Endothelial cell of umbilical vein (primary cell): ENCODE measurements at regions not wholly inside any gene's neighbourhood (a gene's known extent, or its start where the extent isn't known, plus 50 kb on each side); places are given as distances from the start of the nearest gene placed in this dataset.

Experiments used
- BruUV-seq: library from RNA; stranded (reverse); fragments of 400-500 nt; replicated peaks from 2 replicates; lab custom pipeline; 2021; lab: Mats Ljungman, UMichigan
- CTCF ChIA-PET: fragments of 300-600, 350-600 bp; sonication (Branson Sonifier 250); formaldehyde crosslinking; loops from one replicate; lab custom pipeline; 2021; ENCODE audit warnings: antibody characterized with exemption, inconsistent platforms; lab: Charles Lee
- POLR2A ChIA-PET: fragments of 300-600, 350-600 bp; sonication (Branson Sonifier 250); formaldehyde crosslinking; loops from one replicate; lab custom pipeline; 2021; ENCODE audit warnings: antibody characterized with exemption, inconsistent platforms; lab: Charles Lee
- DNase-seq: peaks from one replicate; pipeline ENCODE4 v3.0.0-alpha.2; 2011; ENCODE audit warnings: low read depth, low spot score
- FAIRE-seq: peaks from 2 replicates; lab custom pipeline; 2011; peaks lifted over from hg19 to GRCh38; lab: Jason Lieb, UNC
- H2AFZ ChIP-seq: 2 replicates; pipeline ENCODE4 v1.6.0; 2012; ENCODE audit warnings: low read depth, low read length, control low read depth, inconsistent platforms
- H3K27ac ChIP-seq: 2 replicates; pipeline ENCODE4 v1.5.1; 2011; ENCODE audit warnings: low read depth, mild to moderate bottlenecking, control low read depth, low read length, moderate library complexity; ENCODE audit not compliant: insufficient read depth
- H3K27me3 ChIP-seq, 2 experiments: 2 replicates each; pipeline versions ENCODE4 v1.6.0 to v1.6.1; 2011; ENCODE audit warnings: low read length in 2 of 2, mixed read lengths in 1 of 2; ENCODE audit not compliant: control insufficient read depth in 2 of 2, insufficient read depth in 2 of 2
- H3K36me3 ChIP-seq, 2 experiments: 2 replicates in 1 of 2; 3 replicates in 1 of 2; pipeline ENCODE4 v1.5.1; 2011; ENCODE audit warnings: low read length in 2 of 2, mild to moderate bottlenecking in 1 of 2, moderate library complexity in 1 of 2; ENCODE audit not compliant: control insufficient read depth in 2 of 2, insufficient read depth in 2 of 2; ENCODE audit errors: extremely low read depth in 1 of 2
- H3K4me1 ChIP-seq: 3 replicates; pipeline ENCODE4 v1.5.1; 2011; ENCODE audit warnings: mild to moderate bottlenecking, low read length; ENCODE audit not compliant: control insufficient read depth, insufficient read depth; ENCODE audit errors: extremely low read depth
- H3K4me2 ChIP-seq: 2 replicates; pipeline ENCODE4 v1.6.1; 2011; ENCODE audit warnings: low read length, control low read depth, mixed read lengths; ENCODE audit not compliant: insufficient read depth
- H3K4me3 ChIP-seq, 3 experiments: fragments of 200-600 bp in 1 of 3; sonication (generic), shearing (Covaris generic) in 1 of 3; replicated peaks in 1 of 3; 2 replicates each; pipeline ENCODE4 v1.5.1; 2011 to 2016; ENCODE audit warnings: control low read depth in 3 of 3, low read length in 3 of 3, mild to moderate bottlenecking in 2 of 3, inconsistent platforms in 1 of 3, low read depth in 1 of 3, moderate library complexity in 1 of 3; ENCODE audit not compliant: insufficient read depth in 1 of 3
- H3K79me2 ChIP-seq: 2 replicates; pipeline ENCODE4 v1.6.0; 2012; ENCODE audit warnings: low read length, inconsistent platforms; ENCODE audit not compliant: control insufficient read depth, insufficient read depth
- H3K9ac ChIP-seq: replicated peaks from 2 replicates; pipeline ENCODE3; 2011; ENCODE audit warnings: low read length, control low read depth; ENCODE audit not compliant: insufficient read depth; ENCODE audit errors: extremely low read depth
- H3K9me1 ChIP-seq: replicated peaks from 3 replicates; pipeline ENCODE4 v1.6.0; 2011; ENCODE audit warnings: mild to moderate bottlenecking, low read length; ENCODE audit not compliant: control insufficient read depth, insufficient read depth; ENCODE audit errors: extremely low read depth
- H3K9me3 ChIP-seq: replicated peaks from 2 replicates; pipeline ENCODE4 v1.5.1; 2012; ENCODE audit warnings: low read length, inconsistent platforms; ENCODE audit not compliant: control insufficient read depth, insufficient read depth
- H4K20me1 ChIP-seq: replicated peaks from 2 replicates; pipeline ENCODE3; 2011; ENCODE audit warnings: mild to moderate bottlenecking, low read length; ENCODE audit not compliant: control insufficient read depth, insufficient read depth; ENCODE audit errors: extremely low read depth
- EZH2 ChIP-seq: IDR thresholded peaks from 2 replicates; pipeline ENCODE4 v1.6.1; 2012; ENCODE audit warnings: borderline replicate concordance, low read depth, mild to moderate bottlenecking, moderate library complexity, low read length, inconsistent platforms; ENCODE audit not compliant: severe bottlenecking
- FOS ChIP-seq: IDR thresholded peaks from 2 replicates; pipeline ENCODE4 v1.6.1; 2011; ENCODE audit warnings: mild to moderate bottlenecking, low read length, moderate library complexity, borderline replicate concordance; ENCODE audit not compliant: insufficient read depth
- GATA2 ChIP-seq: IDR thresholded peaks from 2 replicates; pipeline ENCODE4 v1.7.0; 2011; ENCODE audit warnings: low read depth, mild to moderate bottlenecking, moderate library complexity, mixed read lengths, low read length; ENCODE audit not compliant: insufficient read length, insufficient read depth
- JUN ChIP-seq: IDR thresholded peaks from 2 replicates; pipeline ENCODE4 v1.6.1; 2011; ENCODE audit warnings: borderline replicate concordance, low read depth; ENCODE audit not compliant: insufficient read length, insufficient read depth
- MYC ChIP-seq: IDR thresholded peaks from one replicate; pipeline ENCODE4 v1.6.1; 2011; ENCODE audit warnings: mild to moderate bottlenecking, low read depth, low read length
- POLR2A ChIP-seq: IDR thresholded peaks from 2 replicates; pipeline ENCODE4 v1.6.1; 2012; ENCODE audit warnings: low read depth, mild to moderate bottlenecking, control low read depth, low read length
- POLR2AphosphoS5 ChIP-seq: IDR thresholded peaks from 2 replicates; pipeline ENCODE4 v1.6.1; 2012; ENCODE audit warnings: low read depth, mild to moderate bottlenecking, control low read depth, low read length, moderate library complexity; ENCODE audit not compliant: insufficient read depth
- dilution Hi-C: fragments of 300-500 bp; cut with MboI; formaldehyde crosslinking; loops from one replicate; pipeline ENCODE4 v1.15.0; 2019; ENCODE audit warnings: low sequenced_read_pairs; ENCODE audit not compliant: extremely low pct_ligation_motif_present
- intact Hi-C: fragments of 100-400 bp; cut with micrococcal nuclease; formaldehyde crosslinking; loops from one replicate; pipeline ENCODE4 v1.10.0; 2022
- TF ChIP-seq, protein P1 (sequence below): IDR thresholded peaks from 2 replicates; pipeline ENCODE4 v1.6.1; 2011; ENCODE audit not compliant: insufficient read depth, insufficient read length
- TF ChIP-seq, protein P2 (sequence below), 2 donors: IDR thresholded peaks; 1 replicate in 1 of 2; 2 replicates in 1 of 2; pipeline ENCODE4 v1.5.1; 2011; ENCODE audit warnings: low read length in 2 of 2, mild to moderate bottlenecking in 2 of 2, moderate library complexity in 2 of 2, control low read depth in 1 of 2, inconsistent platforms in 1 of 2, low read depth in 1 of 2; ENCODE audit not compliant: insufficient read depth in 1 of 2; ENCODE audit errors: extremely low read depth in 1 of 2

DNA sequence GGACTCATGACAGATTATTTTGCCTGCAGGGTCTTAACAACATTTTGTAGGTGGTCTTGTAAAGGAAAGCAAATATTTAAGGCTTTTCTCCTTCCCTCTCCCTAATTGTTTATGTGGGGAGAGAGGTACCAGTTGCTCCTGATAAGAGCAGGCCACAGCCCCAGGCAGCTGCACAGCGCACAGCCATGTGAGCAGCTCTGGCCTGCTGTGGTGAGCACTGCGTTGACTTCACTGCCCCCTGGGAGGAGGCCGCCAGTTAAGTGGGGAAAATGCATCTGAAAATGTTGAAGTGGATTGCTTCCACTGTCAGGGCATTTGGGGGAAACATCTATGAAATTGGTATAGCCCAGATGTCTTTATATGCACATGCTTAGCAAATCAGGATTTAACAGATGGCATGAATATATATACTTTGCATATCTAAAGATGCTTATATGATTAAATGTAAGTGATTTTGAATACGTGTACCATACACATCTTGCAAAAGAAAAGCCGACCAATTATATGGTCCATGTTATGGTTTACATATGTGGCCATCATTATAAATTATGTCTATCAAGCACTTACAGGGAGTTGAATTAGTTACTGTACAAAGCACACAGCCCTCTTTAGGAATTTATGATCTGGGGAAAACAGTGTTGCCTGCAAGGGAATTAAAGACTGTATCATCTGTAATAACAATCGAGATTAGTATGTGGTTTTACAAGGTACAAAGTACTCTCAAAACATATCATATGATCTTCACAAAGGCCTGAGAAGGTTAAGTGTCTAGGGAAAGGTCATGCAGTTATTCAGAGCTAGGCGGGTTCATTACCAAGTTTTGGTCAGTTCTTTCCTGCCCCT, 132.1 kb downstream of the RHOU start:
- POLR2A ChIA-PET: no interaction called here
- Histone ChIP-seq H3K79me2 (no peaks in the 10 kb centered on the region), H3K36me3 (no peaks in the 10 kb centered on the region), H2AFZ (no peak overlapping the region), H3K27me3 (no peaks in the 10 kb centered on the region), H3K9me3 (no peaks in the 10 kb centered on the region), H3K4me1 (no peaks in the 10 kb centered on the region), H3K9me1 (no peaks in the 10 kb centered on the region), H3K27ac (no peak overlapping the region), H3K9ac (no peak overlapping the region), H3K4me3 (no peak overlapping the region), H3K4me2 (no peak overlapping the region), H4K20me1 (no peaks in the 10 kb centered on the region)
- BruUV-seq: no TSS peak
- TF ChIP-seq, protein P1, sequence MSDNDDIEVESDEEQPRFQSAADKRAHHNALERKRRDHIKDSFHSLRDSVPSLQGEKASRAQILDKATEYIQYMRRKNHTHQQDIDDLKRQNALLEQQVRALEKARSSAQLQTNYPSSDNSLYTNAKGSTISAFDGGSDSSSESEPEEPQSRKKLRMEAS: no peak
- TF ChIP-seq GATA2 (no peak), MYC (no peak), FOS (no peak), POLR2AphosphoS5 (no peak), EZH2 (no peak), JUN (no peak), POLR2A (no peak)
- TF ChIP-seq, protein P2, sequence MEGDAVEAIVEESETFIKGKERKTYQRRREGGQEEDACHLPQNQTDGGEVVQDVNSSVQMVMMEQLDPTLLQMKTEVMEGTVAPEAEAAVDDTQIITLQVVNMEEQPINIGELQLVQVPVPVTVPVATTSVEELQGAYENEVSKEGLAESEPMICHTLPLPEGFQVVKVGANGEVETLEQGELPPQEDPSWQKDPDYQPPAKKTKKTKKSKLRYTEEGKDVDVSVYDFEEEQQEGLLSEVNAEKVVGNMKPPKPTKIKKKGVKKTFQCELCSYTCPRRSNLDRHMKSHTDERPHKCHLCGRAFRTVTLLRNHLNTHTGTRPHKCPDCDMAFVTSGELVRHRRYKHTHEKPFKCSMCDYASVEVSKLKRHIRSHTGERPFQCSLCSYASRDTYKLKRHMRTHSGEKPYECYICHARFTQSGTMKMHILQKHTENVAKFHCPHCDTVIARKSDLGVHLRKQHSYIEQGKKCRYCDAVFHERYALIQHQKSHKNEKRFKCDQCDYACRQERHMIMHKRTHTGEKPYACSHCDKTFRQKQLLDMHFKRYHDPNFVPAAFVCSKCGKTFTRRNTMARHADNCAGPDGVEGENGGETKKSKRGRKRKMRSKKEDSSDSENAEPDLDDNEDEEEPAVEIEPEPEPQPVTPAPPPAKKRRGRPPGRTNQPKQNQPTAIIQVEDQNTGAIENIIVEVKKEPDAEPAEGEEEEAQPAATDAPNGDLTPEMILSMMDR (IDR thresholded peaks at IDR 0.05; ENCODE audit: extremely low read depth in 1 of 2, insufficient read depth in 1 of 2, low read depth in 1 of 2, low read length in 2 of 2): no peak
- CTCF ChIA-PET: no interaction called here
- DNase-seq (no peak), FAIRE-seq (no peak)
- dilution Hi-C loops (no loop called here), intact Hi-C loops (no loop called here)
